Upper lobe of right lung (tissue), 1 donor: ENCODE measurements at regions not wholly inside any gene's neighbourhood (a gene's known extent, or its start where the extent isn't known, plus 50 kb on each side); places are given as distances from the start of the nearest gene placed in this dataset.

Source experiments
- ATAC-seq: fragments of 200-7000 bp; cut with Tn5 transposase; one replicate; pipeline ENCODE4 v1.9.1; 2020; ENCODE audit warnings: mild to moderate bottlenecking, moderate library complexity
- DNase-seq: peaks from one replicate; pipeline ENCODE4 v3.0.0-alpha.2; 2020
- H3K27ac ChIP-seq: fragments of 200-600 bp; one replicate; pipeline ENCODE4 v1.8.0; 2022
- H3K27me3 ChIP-seq: fragments of 200-600 bp; one replicate; pipeline ENCODE4 v1.8.0; 2022; ENCODE audit warnings: mild to moderate bottlenecking
- H3K36me3 ChIP-seq: fragments of 200-600 bp; one replicate; pipeline ENCODE4 v1.8.0; 2022
- H3K4me1 ChIP-seq: fragments of 200-600 bp; one replicate; pipeline ENCODE4 v1.8.0; 2022
- H3K4me3 ChIP-seq: fragments of 200-600 bp; one replicate; pipeline ENCODE4 v1.8.0; 2022; ENCODE audit warnings: mild to moderate bottlenecking
- H3K9me3 ChIP-seq: fragments of 200-600 bp; one replicate; pipeline ENCODE4 v1.8.0; 2022
- intact Hi-C: fragments of 100-400 bp; cut with DNase I; formaldehyde crosslinking; loops from one replicate; pipeline ENCODE4 v1.11.0; 2022
- TF ChIP-seq, protein P1 (sequence below): fragments of 200-600 bp; IDR thresholded peaks from one replicate; pipeline ENCODE4 v1.8.0; 2022; ENCODE audit warnings: antibody characterized with exemption
- donor health status: DM: no; HTN: yes; CAD: no; lungs with severe emphysema.

DNA sequence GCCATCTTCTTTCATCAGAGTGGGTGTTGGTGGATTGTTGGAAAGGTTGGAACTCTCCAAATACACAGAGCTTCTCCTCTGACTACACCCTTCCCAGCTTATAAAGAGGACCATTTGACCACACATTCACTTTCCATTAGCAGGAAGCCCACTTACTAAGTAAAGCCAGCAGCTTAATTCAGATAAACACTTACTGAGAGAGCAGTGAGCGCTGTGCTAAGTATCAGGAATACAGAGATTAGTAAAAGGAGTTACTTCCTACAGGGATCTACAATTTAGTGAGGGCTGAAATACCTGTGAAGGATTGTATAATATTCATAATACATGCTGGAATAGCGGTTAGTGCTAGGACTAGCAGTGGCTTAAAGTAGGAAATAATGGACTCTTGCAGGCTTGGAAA is 343.0 kb downstream of the NYAP2 start:
- no peak overlapping the region for H3K4me3 ChIP-seq
- intact Hi-C loops = no loop called here
- no peaks in the 10 kb centered on the region for H3K36me3 ChIP-seq
- TF ChIP-seq, protein P1, sequence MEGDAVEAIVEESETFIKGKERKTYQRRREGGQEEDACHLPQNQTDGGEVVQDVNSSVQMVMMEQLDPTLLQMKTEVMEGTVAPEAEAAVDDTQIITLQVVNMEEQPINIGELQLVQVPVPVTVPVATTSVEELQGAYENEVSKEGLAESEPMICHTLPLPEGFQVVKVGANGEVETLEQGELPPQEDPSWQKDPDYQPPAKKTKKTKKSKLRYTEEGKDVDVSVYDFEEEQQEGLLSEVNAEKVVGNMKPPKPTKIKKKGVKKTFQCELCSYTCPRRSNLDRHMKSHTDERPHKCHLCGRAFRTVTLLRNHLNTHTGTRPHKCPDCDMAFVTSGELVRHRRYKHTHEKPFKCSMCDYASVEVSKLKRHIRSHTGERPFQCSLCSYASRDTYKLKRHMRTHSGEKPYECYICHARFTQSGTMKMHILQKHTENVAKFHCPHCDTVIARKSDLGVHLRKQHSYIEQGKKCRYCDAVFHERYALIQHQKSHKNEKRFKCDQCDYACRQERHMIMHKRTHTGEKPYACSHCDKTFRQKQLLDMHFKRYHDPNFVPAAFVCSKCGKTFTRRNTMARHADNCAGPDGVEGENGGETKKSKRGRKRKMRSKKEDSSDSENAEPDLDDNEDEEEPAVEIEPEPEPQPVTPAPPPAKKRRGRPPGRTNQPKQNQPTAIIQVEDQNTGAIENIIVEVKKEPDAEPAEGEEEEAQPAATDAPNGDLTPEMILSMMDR = no peak
- H3K27ac ChIP-seq = no peak overlapping the region
- no peaks in the 10 kb centered on the region for H3K27me3 ChIP-seq
- no peaks in the 10 kb centered on the region for H3K9me3 ChIP-seq
- DNase-seq = no peak
- no peak for ATAC-seq
- H3K4me1 ChIP-seq = no peaks in the 10 kb centered on the region

DNA sequence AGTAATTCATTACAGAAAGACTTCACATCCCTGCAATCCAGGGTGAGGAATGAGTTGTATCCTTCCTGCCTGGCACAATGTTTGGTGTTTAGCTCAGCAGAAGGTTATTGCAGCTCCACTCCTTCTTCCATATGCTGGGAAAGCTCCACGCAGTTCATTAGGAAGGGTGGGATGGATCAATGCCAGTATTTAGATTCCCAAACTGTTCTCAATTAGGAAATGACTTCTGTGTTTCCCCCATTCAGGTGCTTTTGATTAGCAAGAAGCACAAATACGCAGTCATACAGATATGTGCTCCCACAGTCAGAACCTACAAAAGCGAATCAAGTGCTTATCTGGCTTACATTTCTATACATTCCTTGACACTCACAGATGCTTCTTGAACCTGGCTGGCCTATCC is 340.6 kb downstream of the NYAP2 start:
- Histone ChIP-seq H3K4me1 (no peaks in the 10 kb centered on the region), H3K4me3 (no peak overlapping the region), H3K9me3 (no peaks in the 10 kb centered on the region), H3K36me3 (no peaks in the 10 kb centered on the region), H3K27ac (no peak overlapping the region), H3K27me3 (no peaks in the 10 kb centered on the region)
- intact Hi-C loops = no loop called here
- DNase-seq = no peak
- no peak for ATAC-seq
- TF ChIP-seq, protein P1 = no peak

DNA sequence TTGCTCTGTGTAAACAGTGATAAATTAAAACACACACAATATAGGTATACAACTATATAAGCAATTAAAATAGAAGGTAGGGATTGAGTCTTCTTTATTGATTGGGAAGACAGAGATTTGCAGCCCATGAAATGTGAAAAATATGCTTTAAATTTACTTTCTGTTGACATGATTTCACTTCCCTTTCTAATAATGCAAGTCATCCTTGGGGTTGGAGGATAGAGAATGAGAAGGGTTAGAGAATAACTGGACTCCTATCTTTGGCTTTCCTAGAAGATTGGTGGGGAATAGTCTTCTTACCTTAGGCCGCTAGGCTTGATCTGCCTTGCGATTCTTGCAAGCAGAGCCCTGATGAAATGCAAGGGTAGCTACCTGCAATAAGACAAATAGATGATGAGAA is 339.8 kb downstream of the NYAP2 start:
- Histone ChIP-seq H3K36me3 (no peaks in the 10 kb centered on the region), H3K4me1 (no peaks in the 10 kb centered on the region), H3K27ac (no peak overlapping the region), H3K27me3 (no peaks in the 10 kb centered on the region), H3K9me3 (no peaks in the 10 kb centered on the region), H3K4me3 (no peak overlapping the region)
- intact Hi-C loops = no loop called here
- TF ChIP-seq, protein P1 = no peak
- ATAC-seq (no peak), DNase-seq (no peak)

DNA sequence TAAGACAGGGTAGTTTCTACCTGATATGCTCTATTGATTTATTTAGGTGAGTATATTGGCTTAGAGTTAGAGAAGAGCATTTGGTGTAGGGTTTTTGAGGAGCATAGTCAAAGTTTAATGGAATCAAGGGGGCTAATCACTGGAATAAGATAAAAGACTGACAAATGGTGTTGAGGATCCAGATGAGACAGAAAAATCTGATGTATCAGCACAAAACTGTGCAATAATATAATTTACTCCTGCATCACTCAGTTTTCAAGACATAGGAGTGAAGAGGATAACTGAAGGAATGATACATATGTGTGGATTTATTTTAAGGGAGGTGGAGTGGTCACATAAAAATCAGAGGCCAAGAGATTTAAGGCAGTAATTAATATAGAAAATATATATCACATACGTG is 339.2 kb downstream of the NYAP2 start:
- no peaks in the 10 kb centered on the region for H3K4me1 ChIP-seq
- H3K27ac ChIP-seq = no peak overlapping the region
- H3K9me3 ChIP-seq = no peaks in the 10 kb centered on the region
- no peak for ATAC-seq
- TF ChIP-seq, protein P1 = no peak
- peaks cover 2% of the 10 kb centered on the region for H3K27me3 ChIP-seq
- intact Hi-C loops = no loop called here
- H3K36me3 ChIP-seq = no peaks in the 10 kb centered on the region
- H3K4me3 ChIP-seq = no peak overlapping the region
- DNase-seq = no peak

DNA sequence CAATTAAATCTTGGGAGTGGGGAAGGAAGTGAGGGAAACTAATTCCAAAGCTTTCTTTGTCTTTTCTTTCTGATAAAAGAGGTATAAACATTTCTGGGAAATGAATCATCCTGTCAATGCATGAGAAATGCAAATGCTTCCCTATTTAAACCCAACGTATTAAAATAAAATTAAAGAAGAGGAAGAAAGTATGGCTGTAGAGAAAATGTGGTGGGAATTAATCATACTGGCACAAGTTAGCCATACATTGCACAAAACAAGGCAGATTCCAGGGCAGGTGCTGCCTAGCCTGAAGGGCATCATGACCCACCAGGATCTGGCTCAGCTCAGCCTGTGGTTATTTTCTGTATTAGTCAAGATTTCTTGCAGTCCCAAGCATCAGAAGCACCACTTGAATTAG is 338.0 kb downstream of the NYAP2 start:
- intact Hi-C loops = no loop called here
- Histone ChIP-seq H3K4me3 (no peak overlapping the region), H3K27me3 (peaks cover 5% of the 10 kb centered on the region), H3K36me3 (no peaks in the 10 kb centered on the region), H3K4me1 (no peaks in the 10 kb centered on the region), H3K27ac (no peak overlapping the region), H3K9me3 (no peaks in the 10 kb centered on the region)
- TF ChIP-seq, protein P1 = no peak
- no peak for ATAC-seq
- DNase-seq = no peak

DNA sequence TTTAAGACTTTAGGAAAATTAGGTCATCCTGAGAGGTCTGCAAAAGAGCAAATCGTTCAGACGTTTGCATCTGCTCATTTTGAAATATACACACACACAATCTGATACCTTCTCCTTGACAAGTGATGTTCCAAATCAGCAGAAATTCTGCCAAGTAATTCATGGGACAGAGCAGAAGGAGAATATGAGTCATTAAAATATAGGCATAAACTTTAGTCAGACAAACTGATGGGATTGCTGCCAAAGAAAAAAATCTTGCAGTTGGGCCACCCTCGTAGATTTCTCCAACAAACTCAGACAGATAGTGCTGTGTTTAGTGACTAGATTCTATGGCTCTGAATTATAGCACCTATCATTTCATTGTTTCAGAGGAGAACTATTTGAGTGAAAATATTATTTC is 336.3 kb downstream of the NYAP2 start:
- H3K4me3 ChIP-seq = no peak overlapping the region
- no peak overlapping the region for H3K27ac ChIP-seq
- no peaks in the 10 kb centered on the region for H3K9me3 ChIP-seq
- intact Hi-C loops = no loop called here
- H3K4me1 ChIP-seq = no peaks in the 10 kb centered on the region
- no peak for ATAC-seq
- TF ChIP-seq, protein P1 = no peak
- H3K36me3 ChIP-seq = no peaks in the 10 kb centered on the region
- H3K27me3 ChIP-seq = peaks cover 5% of the 10 kb centered on the region
- no peak for DNase-seq
